Ishikawa (cell line): ENCODE measurements at regions not wholly inside any gene's neighbourhood (a gene's known extent, or its start where the extent isn't known, plus 50 kb on each side); places are given as distances from the start of the nearest gene placed in this dataset.

Experiments used
- CEBPB ChIP-seq: IDR thresholded peaks from 2 replicates; pipeline ENCODE4 v1.6.1; 2012
- CREB1 ChIP-seq: IDR thresholded peaks from 2 replicates; pipeline ENCODE4 v1.6.1; 2012; ENCODE audit warnings: low read depth
- EGR1 ChIP-seq: IDR thresholded peaks from 2 replicates; pipeline ENCODE4 v1.6.1; 2012
- EP300 ChIP-seq: IDR thresholded peaks from 2 replicates; pipeline ENCODE4 v1.6.1; 2012; ENCODE audit warnings: borderline replicate concordance
- FOXM1 ChIP-seq: IDR thresholded peaks from 2 replicates; pipeline ENCODE4 v1.6.1; 2012; ENCODE audit warnings: low read depth, borderline replicate concordance
- MAX ChIP-seq: IDR thresholded peaks from 2 replicates; pipeline ENCODE4 v1.6.1; 2012
- NFIC ChIP-seq: IDR thresholded peaks from 2 replicates; pipeline ENCODE4 v1.6.1; 2012
- RAD21 ChIP-seq: IDR thresholded peaks from 2 replicates; pipeline ENCODE4 v1.6.1; 2012; ENCODE audit warnings: low read depth
- REST ChIP-seq: IDR thresholded peaks from 2 replicates; pipeline ENCODE4 v1.6.1; 2012; ENCODE audit warnings: low read depth, mild to moderate bottlenecking
- TAF1 ChIP-seq: IDR thresholded peaks from 2 replicates; pipeline ENCODE4 v1.6.1; 2012; ENCODE audit warnings: low read depth, mild to moderate bottlenecking
- TCF12 ChIP-seq: IDR thresholded peaks from 2 replicates; pipeline ENCODE4 v1.6.1; 2012; ENCODE audit warnings: low read depth
- TEAD4 ChIP-seq: IDR thresholded peaks from 2 replicates; pipeline ENCODE4 v1.6.1; 2012
- USF1 ChIP-seq: IDR thresholded peaks from 2 replicates; pipeline ENCODE4 v1.6.1; 2012
- YY1 ChIP-seq: IDR thresholded peaks from 2 replicates; pipeline ENCODE4 v1.6.1; 2012; ENCODE audit warnings: low read depth
- ZBTB7A ChIP-seq: IDR thresholded peaks from 2 replicates; pipeline ENCODE4 v1.6.1; 2012; ENCODE audit warnings: low read depth

GRCh38 chr18:69152436-69152835, 248.3 kb upstream of the DOK6 start:
- TF ChIP-seq USF1 (no peak), FOXM1 (no peak), MAX (no peak), EGR1 (no peak), RAD21 (no peak), REST (no peak)

GRCh38 chr18:69157906-69158305, 242.8 kb upstream of the DOK6 start:
- TF ChIP-seq FOXM1: no peak
- TF ChIP-seq RAD21: no peak
- TF ChIP-seq REST: no peak
- no peak for TF ChIP-seq ZBTB7A
- TF ChIP-seq USF1: no peak
- TF ChIP-seq CREB1: no peak
- no peak for TF ChIP-seq YY1

- TF ChIP-seq TEAD4 (no peak), EP300 (no peak), CEBPB (no peak), USF1 (no peak), MAX (no peak), YY1 (no peak), TCF12 (no peak), CREB1 (no peak), EGR1 (no peak), RAD21 (no peak), FOXM1 (no peak)
Measured at GRCh38 chr18:69158944-69159343, 241.7 kb upstream of the DOK6 start.

GRCh38 chr18:69161383-69162028, 239.2 kb upstream of the DOK6 start:
- TF ChIP-seq USF1 (no peak), NFIC (no peak), CREB1 (no peak), ZBTB7A (no peak)

- TF ChIP-seq NFIC: no peak
Measured at GRCh38 chr18:69162649-69163048, 238.0 kb upstream of the DOK6 start.

- TF ChIP-seq MAX (no peak), ZBTB7A (no peak), CREB1 (no peak), NFIC (no peak), FOXM1 (no peak), CEBPB (no peak), TEAD4 (no peak), TAF1 (no peak), EGR1 (no peak), REST (no peak)
Measured at GRCh38 chr18:69172046-69172445, 228.6 kb upstream of the DOK6 start.
